Neutrophil (primary cell): ENCODE measurements at regions not wholly inside any gene's neighbourhood (a gene's known extent, or its start where the extent isn't known, plus 50 kb on each side); places are given as distances from the start of the nearest gene placed in this dataset.

Source experiments
- H3K27ac ChIP-seq: fragments of 200-600 bp; sonication (generic); 2 replicates; pipeline ENCODE4 v1.5.1; 2016; ENCODE audit warnings: mild to moderate bottlenecking, moderate library complexity
- H3K27me3 ChIP-seq: fragments of 200-600 bp; sonication (generic); 2 replicates; pipeline ENCODE4 v1.6.0; 2016; ENCODE audit warnings: mild to moderate bottlenecking
- H3K36me3 ChIP-seq: fragments of 200-600 bp; sonication (generic); 2 replicates; pipeline ENCODE4 v1.5.1; 2017
- H3K4me1 ChIP-seq, 2 experiments: fragments of 200-600 bp in 1 of 2; sonication (generic) in 1 of 2; 1 replicate in 1 of 2; 2 replicates in 1 of 2; pipeline versions ENCODE4 v1.5.1 to v1.6.1; 2013 to 2016; ENCODE audit warnings: low read depth in 1 of 2, low read length in 1 of 2, mild to moderate bottlenecking in 1 of 2, moderate library complexity in 1 of 2; ENCODE audit not compliant: control insufficient read depth in 1 of 2, insufficient read depth in 1 of 2
- H3K4me3 ChIP-seq, 2 experiments: fragments of 200-600 bp in 1 of 2; sonication (generic) in 1 of 2; 1 replicate in 1 of 2; 2 replicates in 1 of 2; pipeline ENCODE4 v1.5.1; 2013 to 2016; ENCODE audit warnings: low read depth in 1 of 2, low read length in 1 of 2, mild to moderate bottlenecking in 1 of 2, moderate library complexity in 1 of 2
- H3K9me3 ChIP-seq: fragments of 200-600 bp; sonication (generic); 2 replicates; pipeline ENCODE4 v1.5.1; 2016
- TF ChIP-seq, protein P1 (sequence below): fragments of 200-600 bp; sonication (generic); IDR thresholded peaks from 2 replicates; pipeline ENCODE4 v1.5.1; 2016; ENCODE audit warnings: antibody characterized with exemption

GRCh38 chr15:85929786-85930185, 135.1 kb upstream of the KLHL25 start:
- Histone ChIP-seq H3K27me3 (no peaks in the 10 kb centered on the region), H3K9me3 (no peaks in the 10 kb centered on the region), H3K36me3 (no peaks in the 10 kb centered on the region), H3K4me3 (no peak overlapping the region), H3K27ac (peak overlapping the region; percentile 26), H3K4me1 (peaks cover 23 to 52% of the 10 kb centered on the region in 2 experiments)
- TF ChIP-seq, protein P1, sequence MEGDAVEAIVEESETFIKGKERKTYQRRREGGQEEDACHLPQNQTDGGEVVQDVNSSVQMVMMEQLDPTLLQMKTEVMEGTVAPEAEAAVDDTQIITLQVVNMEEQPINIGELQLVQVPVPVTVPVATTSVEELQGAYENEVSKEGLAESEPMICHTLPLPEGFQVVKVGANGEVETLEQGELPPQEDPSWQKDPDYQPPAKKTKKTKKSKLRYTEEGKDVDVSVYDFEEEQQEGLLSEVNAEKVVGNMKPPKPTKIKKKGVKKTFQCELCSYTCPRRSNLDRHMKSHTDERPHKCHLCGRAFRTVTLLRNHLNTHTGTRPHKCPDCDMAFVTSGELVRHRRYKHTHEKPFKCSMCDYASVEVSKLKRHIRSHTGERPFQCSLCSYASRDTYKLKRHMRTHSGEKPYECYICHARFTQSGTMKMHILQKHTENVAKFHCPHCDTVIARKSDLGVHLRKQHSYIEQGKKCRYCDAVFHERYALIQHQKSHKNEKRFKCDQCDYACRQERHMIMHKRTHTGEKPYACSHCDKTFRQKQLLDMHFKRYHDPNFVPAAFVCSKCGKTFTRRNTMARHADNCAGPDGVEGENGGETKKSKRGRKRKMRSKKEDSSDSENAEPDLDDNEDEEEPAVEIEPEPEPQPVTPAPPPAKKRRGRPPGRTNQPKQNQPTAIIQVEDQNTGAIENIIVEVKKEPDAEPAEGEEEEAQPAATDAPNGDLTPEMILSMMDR = no peak

DNA sequence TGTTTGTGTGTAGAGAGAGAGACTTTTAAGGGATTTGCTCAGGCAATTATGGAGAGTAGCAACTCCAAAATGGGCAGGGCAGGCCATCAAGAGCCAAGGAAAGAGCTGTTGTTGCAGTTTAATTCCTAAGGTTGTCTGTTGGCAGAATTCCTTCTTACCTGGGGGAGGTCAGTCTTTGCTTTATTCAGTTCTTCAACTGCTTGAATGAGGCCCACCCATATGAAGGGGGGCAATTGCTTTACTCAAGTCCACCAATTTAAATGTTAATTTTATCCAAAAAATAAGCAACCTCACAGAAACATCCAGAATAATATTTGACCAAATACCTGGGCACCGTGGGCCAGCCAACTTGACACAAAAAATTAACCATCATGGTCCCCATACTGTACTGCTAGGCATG, 137.7 kb upstream of the KLHL25 start:
- Histone ChIP-seq H3K9me3 (no peaks in the 10 kb centered on the region), H3K36me3 (no peaks in the 10 kb centered on the region), H3K4me3 (no peak overlapping the region), H3K27me3 (no peaks in the 10 kb centered on the region), H3K4me1 (peaks cover 23 to 43% of the 10 kb centered on the region in 2 experiments), H3K27ac (no peak overlapping the region)
- TF ChIP-seq, protein P1 = no peak

GRCh38 chr15:85934691-85935090, 140.0 kb upstream of the KLHL25 start:
- Histone ChIP-seq H3K4me3 (no peak overlapping the region), H3K9me3 (no peaks in the 10 kb centered on the region), H3K4me1 (peaks cover 5 to 20% of the 10 kb centered on the region in 2 experiments), H3K27me3 (no peaks in the 10 kb centered on the region), H3K27ac (no peak overlapping the region), H3K36me3 (no peaks in the 10 kb centered on the region)
- TF ChIP-seq, protein P1 = no peak

- no peak overlapping the region for H3K27ac ChIP-seq
- no peak overlapping the region for H3K4me3 ChIP-seq
- H3K27me3 ChIP-seq = no peaks in the 10 kb centered on the region
- TF ChIP-seq, protein P1 = no peak
- H3K36me3 ChIP-seq = no peaks in the 10 kb centered on the region
- no peaks in the 10 kb centered on the region for H3K9me3 ChIP-seq
- peaks cover 0 to 15% of the 10 kb centered on the region in 2 experiments for H3K4me1 ChIP-seq
Observed at GRCh38 chr15:85935182-85935581, 140.5 kb upstream of the KLHL25 start.

GRCh38 chr15:85937661-85938060, 142.0 kb upstream of the AGBL1 start:
- Histone ChIP-seq H3K4me1 (peaks cover 0 to 6% of the 10 kb centered on the region in 2 experiments), H3K4me3 (no peak overlapping the region), H3K27ac (no peak overlapping the region), H3K9me3 (no peaks in the 10 kb centered on the region), H3K36me3 (no peaks in the 10 kb centered on the region), H3K27me3 (no peaks in the 10 kb centered on the region)
- TF ChIP-seq, protein P1 = no peak
